Muscle layer of colon (tissue), 2 donors: ENCODE measurements at regions not wholly inside any gene's neighbourhood (a gene's known extent, or its start where the extent isn't known, plus 50 kb on each side); places are given as distances from the start of the nearest gene placed in this dataset.

Experiments
- H3K27ac ChIP-seq: one replicate; pipeline ENCODE4 v1.7.0; 2013; ENCODE audit warnings: low read depth, mild to moderate bottlenecking, low read length, moderate library complexity
- H3K27me3 ChIP-seq, 2 donors: one replicate each; pipeline ENCODE4 v1.7.0; 2013; ENCODE audit warnings: low read length in 2 of 2, mild to moderate bottlenecking in 2 of 2; ENCODE audit not compliant: insufficient read depth in 2 of 2, control insufficient read depth in 1 of 2
- H3K36me3 ChIP-seq: one replicate; pipeline ENCODE4 v1.7.0; 2013; ENCODE audit warnings: mild to moderate bottlenecking, low read length; ENCODE audit not compliant: insufficient read depth
- H3K4me1 ChIP-seq: one replicate; pipeline ENCODE4 v1.7.0; 2013; ENCODE audit warnings: mild to moderate bottlenecking, low read length; ENCODE audit not compliant: insufficient read depth
- H3K4me3 ChIP-seq, 2 donors: one replicate each; pipeline ENCODE4 v1.7.0; 2013; ENCODE audit warnings: low read length in 2 of 2, low read depth in 1 of 2, mild to moderate bottlenecking in 1 of 2, moderate library complexity in 1 of 2
- H3K9ac ChIP-seq: one replicate; pipeline ENCODE4 v1.7.0; 2013; ENCODE audit warnings: low read length
- H3K9me3 ChIP-seq: one replicate; pipeline ENCODE4 v1.7.0; 2013; ENCODE audit warnings: mild to moderate bottlenecking, low read length
- donor health status: abdominal sarcoma.
- donor health status: Adenocarcinoma of cecum.

GRCh38 chr22:44429941-44430587 is 68.0 kb downstream of the RTL6 start:
- Histone ChIP-seq H3K4me3 (no peak overlapping the region), H3K9ac (no peak overlapping the region), H3K27ac (no peak overlapping the region), H3K4me1 (no peaks in the 10 kb centered on the region), H3K27me3 (peaks cover 0 to 13% of the 10 kb centered on the region in 2 donors), H3K9me3 (no peaks in the 10 kb centered on the region), H3K36me3 (no peaks in the 10 kb centered on the region)

GRCh38 chr22:44428941-44429830 is 68.8 kb downstream of the RTL6 start:
- Histone ChIP-seq H3K9me3 (no peaks in the 10 kb centered on the region), H3K4me1 (no peaks in the 10 kb centered on the region), H3K27ac (no peak overlapping the region), H3K27me3 (peaks cover 0 to 13% of the 10 kb centered on the region in 2 donors), H3K9ac (no peak overlapping the region), H3K36me3 (no peaks in the 10 kb centered on the region), H3K4me3 (no peak overlapping the region)

- Histone ChIP-seq H3K36me3 (no peaks in the 10 kb centered on the region), H3K9me3 (no peaks in the 10 kb centered on the region), H3K4me1 (no peaks in the 10 kb centered on the region), H3K4me3 (no peak overlapping the region), H3K27ac (no peak overlapping the region), H3K27me3 (peaks cover 0 to 13% of the 10 kb centered on the region in 2 donors), H3K9ac (no peak overlapping the region)
Observed at GRCh38 chr22:44427611-44428470, 70.2 kb downstream of the RTL6 start.

GRCh38 chr22:44426981-44427380 is 71.1 kb downstream of the RTL6 start:
- Histone ChIP-seq H3K4me1 (no peaks in the 10 kb centered on the region), H3K27me3 (peaks cover 0 to 13% of the 10 kb centered on the region in 2 donors), H3K9me3 (no peaks in the 10 kb centered on the region), H3K4me3 (no peak overlapping the region), H3K9ac (no peak overlapping the region), H3K36me3 (no peaks in the 10 kb centered on the region), H3K27ac (no peak overlapping the region)

- no peak overlapping the region for H3K4me3 ChIP-seq
- peaks cover 0 to 4% of the 10 kb centered on the region in 2 donors for H3K27me3 ChIP-seq
- no peak overlapping the region for H3K27ac ChIP-seq
- H3K36me3 ChIP-seq: no peaks in the 10 kb centered on the region
- no peaks in the 10 kb centered on the region for H3K4me1 ChIP-seq
- no peak overlapping the region for H3K9ac ChIP-seq
- no peaks in the 10 kb centered on the region for H3K9me3 ChIP-seq
Observed at GRCh38 chr22:44425694-44426045, 72.4 kb downstream of the RTL6 start.

- no peaks in the 10 kb centered on the region for H3K9me3 ChIP-seq
- no peaks in the 10 kb centered on the region for H3K4me1 ChIP-seq
- H3K27me3 ChIP-seq: peaks cover 0 to 4% of the 10 kb centered on the region in 2 donors
- H3K27ac ChIP-seq: no peak overlapping the region
- H3K9ac ChIP-seq: no peak overlapping the region
- H3K4me3 ChIP-seq: no peak overlapping the region
- no peaks in the 10 kb centered on the region for H3K36me3 ChIP-seq
Observed at GRCh38 chr22:44424867-44425693, 73.0 kb downstream of the RTL6 start.

- Histone ChIP-seq H3K36me3 (no peaks in the 10 kb centered on the region), H3K9ac (no peak overlapping the region), H3K27ac (no peak overlapping the region), H3K4me3 (no peak overlapping the region), H3K27me3 (peaks cover 0 to 4% of the 10 kb centered on the region in 2 donors), H3K4me1 (no peaks in the 10 kb centered on the region), H3K9me3 (no peaks in the 10 kb centered on the region)
Observed at GRCh38 chr22:44424359-44424682, 73.7 kb downstream of the RTL6 start.

GRCh38 chr22:44423556-44424358 is 74.3 kb downstream of the RTL6 start:
- Histone ChIP-seq H3K27ac (no peak overlapping the region), H3K36me3 (no peaks in the 10 kb centered on the region), H3K27me3 (peaks cover 0 to 4% of the 10 kb centered on the region in 2 donors), H3K9me3 (no peaks in the 10 kb centered on the region), H3K4me1 (no peaks in the 10 kb centered on the region), H3K4me3 (no peak overlapping the region), H3K9ac (no peak overlapping the region)

- peaks cover 0 to 1% of the 10 kb centered on the region in 2 donors for H3K27me3 ChIP-seq
- no peaks in the 10 kb centered on the region for H3K4me1 ChIP-seq
- no peaks in the 10 kb centered on the region for H3K9me3 ChIP-seq
- H3K36me3 ChIP-seq: no peaks in the 10 kb centered on the region
- H3K9ac ChIP-seq: no peak overlapping the region
- no peak overlapping the region for H3K4me3 ChIP-seq
- no peak overlapping the region for H3K27ac ChIP-seq
Observed at GRCh38 chr22:44422746-44423380, 75.2 kb downstream of the RTL6 start.

- Histone ChIP-seq H3K27ac (no peak overlapping the region), H3K27me3 (no peaks in the 10 kb centered on the region), H3K36me3 (no peaks in the 10 kb centered on the region), H3K4me3 (no peak overlapping the region), H3K9ac (no peak overlapping the region), H3K9me3 (no peaks in the 10 kb centered on the region), H3K4me1 (no peaks in the 10 kb centered on the region)
Observed at GRCh38 chr22:44419429-44419828, 78.6 kb downstream of the RTL6 start.
